Neural cell (in vitro differentiated cells): ENCODE measurements at regions not wholly inside any gene's neighbourhood (a gene's known extent, or its start where the extent isn't known, plus 50 kb on each side); places are given as distances from the start of the nearest gene placed in this dataset.

Experiments
- H2AFZ ChIP-seq: fragments of 200-600, 300-800 bp; sonication (generic), shearing (Covaris generic); 2 replicates; pipeline ENCODE4 v1.6.0; 2014; ENCODE audit warnings: low read depth, mild to moderate bottlenecking, antibody characterized with exemption, low read length, moderate library complexity
- H3F3A ChIP-seq: fragments of 200-600 bp; shearing (Covaris generic); 2 replicates; pipeline ENCODE4 v1.6.1; 2016; ENCODE audit warnings: mild to moderate bottlenecking, moderate library complexity, mixed read lengths, antibody characterized with exemption, low read length; ENCODE audit not compliant: insufficient read depth, poor library complexity, severe bottlenecking
- H3K27ac ChIP-seq: fragments of 200-600, 300-800 bp; sonication (generic), shearing (Covaris generic); 2 replicates; pipeline ENCODE4 v1.5.1; 2014; ENCODE audit warnings: mild to moderate bottlenecking, low read length, moderate library complexity
- H3K27me3 ChIP-seq: fragments of 300-800, 200-600 bp; sonication (generic), shearing (Covaris generic); 2 replicates; pipeline ENCODE4 v1.6.0; 2014; ENCODE audit warnings: mild to moderate bottlenecking, low read depth, low read length, moderate library complexity; ENCODE audit not compliant: insufficient read depth
- H3K36me3 ChIP-seq: fragments of 300-800, 200-600 bp; sonication (generic), shearing (Covaris generic); 2 replicates; pipeline ENCODE4 v1.5.1; 2014; ENCODE audit warnings: mild to moderate bottlenecking, antibody characterized with exemption, low read length, moderate library complexity; ENCODE audit not compliant: insufficient read depth
- H3K4me2 ChIP-seq: fragments of 300-800, 200-600 bp; sonication (generic), shearing (Covaris generic); 2 replicates; pipeline ENCODE4 v1.6.0; 2014; ENCODE audit warnings: mild to moderate bottlenecking, low read length
- H3K4me3 ChIP-seq: fragments of 300-800, 200-600 bp; sonication (generic), shearing (Covaris generic); 2 replicates; pipeline ENCODE4 v1.5.1; 2014; ENCODE audit warnings: mild to moderate bottlenecking, low read length, moderate library complexity
- H3K79me2 ChIP-seq: fragments of 200-600 bp; shearing (Covaris generic); replicated peaks from 2 replicates; pipeline ENCODE4 v1.6.0; 2014; ENCODE audit warnings: mild to moderate bottlenecking, low read length, moderate library complexity; ENCODE audit not compliant: insufficient read depth
- H3K9ac ChIP-seq: fragments of 300-800, 200-600 bp; sonication (generic), shearing (Covaris generic); 2 replicates; pipeline ENCODE4 v1.6.1; 2016; ENCODE audit warnings: mild to moderate bottlenecking, low read length, mixed read lengths
- H3K9me2 ChIP-seq: fragments of 200-600 bp; shearing (Covaris generic); 2 replicates; pipeline ENCODE4 v1.6.1; 2016; ENCODE audit warnings: mild to moderate bottlenecking, low read length, mixed read lengths; ENCODE audit not compliant: insufficient read depth
- H3K9me3 ChIP-seq: fragments of 200-600, 300-800 bp; sonication (generic), shearing (Covaris generic); 2 replicates; pipeline ENCODE4 v1.6.1; 2016; ENCODE audit warnings: mild to moderate bottlenecking, mixed run types, low read length, moderate library complexity, mixed read lengths
- H4K20me1 ChIP-seq: fragments of 200-600 bp; shearing (Covaris generic); 2 replicates; pipeline ENCODE4 v1.6.1; 2016; ENCODE audit warnings: mild to moderate bottlenecking, mixed run types; ENCODE audit not compliant: insufficient read depth
- EP300 ChIP-seq: fragments of 450-650 bp; conservative IDR thresholded peaks from 2 replicates; pipeline ENCODE4 v1.6.1; 2014; ENCODE audit warnings: antibody characterized with exemption, mild to moderate bottlenecking, moderate library complexity; ENCODE audit not compliant: poor library complexity, severe bottlenecking
- EZH2 ChIP-seq: fragments of 200-600, 300-800 bp; shearing (Covaris generic), sonication (generic); IDR thresholded peaks from 2 replicates; pipeline ENCODE4 v1.6.1; 2014; ENCODE audit warnings: antibody characterized with exemption, low read length, borderline replicate concordance, mild to moderate bottlenecking; ENCODE audit not compliant: insufficient read depth, poor library complexity, severe bottlenecking
- MXI1 ChIP-seq: fragments of 450-650 bp; conservative IDR thresholded peaks from 2 replicates; pipeline ENCODE4 v1.6.1; 2014; ENCODE audit warnings: antibody characterized with exemption, mild to moderate bottlenecking; ENCODE audit not compliant: poor library complexity, severe bottlenecking
- POLR2AphosphoS5 ChIP-seq: IDR thresholded peaks from 2 replicates; pipeline ENCODE4 v1.6.1; 2012
- RAD21 ChIP-seq: fragments of 450-650 bp; conservative IDR thresholded peaks from 2 replicates; pipeline ENCODE4 v1.6.1; 2014; ENCODE audit warnings: antibody characterized with exemption, mild to moderate bottlenecking, moderate library complexity
- SMC3 ChIP-seq: fragments of 450-650 bp; conservative IDR thresholded peaks from 2 replicates; pipeline ENCODE4 v1.6.1; 2014; ENCODE audit warnings: antibody characterized with exemption, mild to moderate bottlenecking, moderate library complexity; ENCODE audit not compliant: poor library complexity
- TAF1 ChIP-seq: IDR thresholded peaks from 2 replicates; pipeline ENCODE4 v1.6.1; 2012; ENCODE audit warnings: low read depth
- TF ChIP-seq, protein P1 (sequence below): IDR thresholded peaks from 2 replicates; pipeline ENCODE4 v1.6.1; 2012; ENCODE audit warnings: borderline replicate concordance
- TF ChIP-seq, protein P2 (sequence below): fragments of 450-650 bp; IDR thresholded peaks from 2 replicates; pipeline ENCODE4 v1.5.1; 2014; ENCODE audit warnings: antibody characterized with exemption, mild to moderate bottlenecking, moderate library complexity; ENCODE audit not compliant: poor library complexity, severe bottlenecking

DNA sequence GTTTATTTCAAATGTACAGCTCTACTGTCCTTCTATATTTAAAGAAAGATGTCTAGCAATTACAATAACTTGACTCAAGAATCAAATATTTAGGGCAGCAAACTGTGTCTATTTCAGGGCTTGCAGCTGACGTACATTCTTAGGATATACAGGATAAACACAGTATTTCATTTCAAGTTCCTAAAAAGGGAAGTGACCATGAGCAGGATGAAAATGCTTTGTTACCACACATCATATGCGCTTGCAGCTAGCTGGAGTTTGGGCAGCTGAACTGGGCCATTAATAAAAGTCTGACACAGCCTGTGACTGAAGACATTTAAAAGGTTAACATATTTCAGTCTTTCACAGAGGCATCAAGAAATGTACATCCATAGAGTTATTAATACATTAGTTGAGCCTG, 264.6 kb upstream of the TRIB2 start:
- TF ChIP-seq, protein P1, sequence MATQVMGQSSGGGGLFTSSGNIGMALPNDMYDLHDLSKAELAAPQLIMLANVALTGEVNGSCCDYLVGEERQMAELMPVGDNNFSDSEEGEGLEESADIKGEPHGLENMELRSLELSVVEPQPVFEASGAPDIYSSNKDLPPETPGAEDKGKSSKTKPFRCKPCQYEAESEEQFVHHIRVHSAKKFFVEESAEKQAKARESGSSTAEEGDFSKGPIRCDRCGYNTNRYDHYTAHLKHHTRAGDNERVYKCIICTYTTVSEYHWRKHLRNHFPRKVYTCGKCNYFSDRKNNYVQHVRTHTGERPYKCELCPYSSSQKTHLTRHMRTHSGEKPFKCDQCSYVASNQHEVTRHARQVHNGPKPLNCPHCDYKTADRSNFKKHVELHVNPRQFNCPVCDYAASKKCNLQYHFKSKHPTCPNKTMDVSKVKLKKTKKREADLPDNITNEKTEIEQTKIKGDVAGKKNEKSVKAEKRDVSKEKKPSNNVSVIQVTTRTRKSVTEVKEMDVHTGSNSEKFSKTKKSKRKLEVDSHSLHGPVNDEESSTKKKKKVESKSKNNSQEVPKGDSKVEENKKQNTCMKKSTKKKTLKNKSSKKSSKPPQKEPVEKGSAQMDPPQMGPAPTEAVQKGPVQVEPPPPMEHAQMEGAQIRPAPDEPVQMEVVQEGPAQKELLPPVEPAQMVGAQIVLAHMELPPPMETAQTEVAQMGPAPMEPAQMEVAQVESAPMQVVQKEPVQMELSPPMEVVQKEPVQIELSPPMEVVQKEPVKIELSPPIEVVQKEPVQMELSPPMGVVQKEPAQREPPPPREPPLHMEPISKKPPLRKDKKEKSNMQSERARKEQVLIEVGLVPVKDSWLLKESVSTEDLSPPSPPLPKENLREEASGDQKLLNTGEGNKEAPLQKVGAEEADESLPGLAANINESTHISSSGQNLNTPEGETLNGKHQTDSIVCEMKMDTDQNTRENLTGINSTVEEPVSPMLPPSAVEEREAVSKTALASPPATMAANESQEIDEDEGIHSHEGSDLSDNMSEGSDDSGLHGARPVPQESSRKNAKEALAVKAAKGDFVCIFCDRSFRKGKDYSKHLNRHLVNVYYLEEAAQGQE = no peak
- TF ChIP-seq EP300 (no peak), EZH2 (no peak), MXI1 (no peak), SMC3 (no peak), RAD21 (no peak), TAF1 (no peak), POLR2AphosphoS5 (no peak)
- TF ChIP-seq, protein P2, sequence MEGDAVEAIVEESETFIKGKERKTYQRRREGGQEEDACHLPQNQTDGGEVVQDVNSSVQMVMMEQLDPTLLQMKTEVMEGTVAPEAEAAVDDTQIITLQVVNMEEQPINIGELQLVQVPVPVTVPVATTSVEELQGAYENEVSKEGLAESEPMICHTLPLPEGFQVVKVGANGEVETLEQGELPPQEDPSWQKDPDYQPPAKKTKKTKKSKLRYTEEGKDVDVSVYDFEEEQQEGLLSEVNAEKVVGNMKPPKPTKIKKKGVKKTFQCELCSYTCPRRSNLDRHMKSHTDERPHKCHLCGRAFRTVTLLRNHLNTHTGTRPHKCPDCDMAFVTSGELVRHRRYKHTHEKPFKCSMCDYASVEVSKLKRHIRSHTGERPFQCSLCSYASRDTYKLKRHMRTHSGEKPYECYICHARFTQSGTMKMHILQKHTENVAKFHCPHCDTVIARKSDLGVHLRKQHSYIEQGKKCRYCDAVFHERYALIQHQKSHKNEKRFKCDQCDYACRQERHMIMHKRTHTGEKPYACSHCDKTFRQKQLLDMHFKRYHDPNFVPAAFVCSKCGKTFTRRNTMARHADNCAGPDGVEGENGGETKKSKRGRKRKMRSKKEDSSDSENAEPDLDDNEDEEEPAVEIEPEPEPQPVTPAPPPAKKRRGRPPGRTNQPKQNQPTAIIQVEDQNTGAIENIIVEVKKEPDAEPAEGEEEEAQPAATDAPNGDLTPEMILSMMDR = no peak
- H3K4me3 ChIP-seq = no peak overlapping the region
- no peaks in the 10 kb centered on the region for H3K79me2 ChIP-seq
- no peaks in the 10 kb centered on the region for H3K9me2 ChIP-seq
- no peak overlapping the region for H3K27ac ChIP-seq
- no peaks in the 10 kb centered on the region for H3F3A ChIP-seq
- H3K9ac ChIP-seq = no peak overlapping the region
- H4K20me1 ChIP-seq = no peaks in the 10 kb centered on the region
- H3K4me2 ChIP-seq = no peak overlapping the region
- no peak overlapping the region for H2AFZ ChIP-seq
- H3K27me3 ChIP-seq = no peaks in the 10 kb centered on the region
- no peaks in the 10 kb centered on the region for H3K36me3 ChIP-seq
- H3K9me3 ChIP-seq = no peaks in the 10 kb centered on the region

DNA sequence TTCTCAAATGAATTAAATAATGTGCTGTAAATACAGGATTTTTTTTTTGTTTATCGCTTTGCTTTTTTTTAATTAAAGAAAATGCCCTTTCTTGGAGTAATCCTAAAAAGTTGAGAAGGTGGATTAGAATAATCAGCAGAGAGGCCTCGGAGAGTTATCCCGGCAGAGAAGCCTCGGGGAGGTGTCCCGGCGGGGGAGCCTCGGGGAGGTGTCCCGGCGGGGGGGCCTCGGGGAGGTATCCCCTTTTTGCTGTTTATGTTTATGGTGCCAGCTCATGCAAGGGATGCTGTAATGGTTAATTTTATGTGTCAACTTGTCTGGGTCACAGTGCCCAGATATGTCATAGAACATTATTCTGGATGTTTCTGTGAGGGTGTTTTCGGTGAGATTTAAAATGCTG, 263.0 kb upstream of the TRIB2 start:
- TF ChIP-seq EP300 (no peak), EZH2 (no peak), MXI1 (no peak), SMC3 (no peak), RAD21 (no peak), POLR2AphosphoS5 (no peak), TAF1 (no peak)
- TF ChIP-seq, protein P1 = no peak
- TF ChIP-seq, protein P2 = no peak
- Histone ChIP-seq H2AFZ (no peak overlapping the region), H3K27me3 (no peaks in the 10 kb centered on the region)

More for the DNA sequence above, 263.0 kb upstream of the TRIB2 start:
- Histone ChIP-seq H3K79me2 (no peaks in the 10 kb centered on the region), H4K20me1 (no peaks in the 10 kb centered on the region), H3K9me3 (no peaks in the 10 kb centered on the region), H3K9ac (no peak overlapping the region), H3K4me3 (no peak overlapping the region), H3K36me3 (no peaks in the 10 kb centered on the region), H3K27ac (no peak overlapping the region), H3K4me2 (no peak overlapping the region), H3K9me2 (no peaks in the 10 kb centered on the region), H3F3A (no peaks in the 10 kb centered on the region)
